NT2/D1 (cell line): ENCODE measurements at regions not wholly inside any gene's neighbourhood (a gene's known extent, or its start where the extent isn't known, plus 50 kb on each side); places are given as distances from the start of the nearest gene placed in this dataset.

Source experiments
- SUZ12 ChIP-seq: IDR thresholded peaks from 2 replicates; pipeline ENCODE4 v1.6.1; 2011; ENCODE audit not compliant: insufficient read length, insufficient read depth; ENCODE audit errors: extremely low read depth
- YY1 ChIP-seq: IDR thresholded peaks from 2 replicates; pipeline ENCODE4 v1.6.1; 2011; ENCODE audit not compliant: insufficient read length, insufficient read depth
- ZNF274 ChIP-seq: IDR thresholded peaks from 2 replicates; pipeline ENCODE4 v1.6.1; 2011; ENCODE audit warnings: mild to moderate bottlenecking, low read depth, low read length

GRCh38 chr6:50977796-50978195 is 159.1 kb downstream of the TFAP2B start:
- no peak for TF ChIP-seq SUZ12
- no peak for TF ChIP-seq YY1
- TF ChIP-seq ZNF274 = no peak
